ENCODE measurements at regions not wholly inside any gene's neighbourhood (a gene's known extent, or its start where the extent isn't known, plus 50 kb on each side); places are given as distances from the start of the nearest gene placed in this dataset.
"Not testable (repeated sequence)": the region's sequence is repeated elsewhere in the genome, so short reads cannot be mapped to it uniquely, and the experiment has no call there.

DNA sequence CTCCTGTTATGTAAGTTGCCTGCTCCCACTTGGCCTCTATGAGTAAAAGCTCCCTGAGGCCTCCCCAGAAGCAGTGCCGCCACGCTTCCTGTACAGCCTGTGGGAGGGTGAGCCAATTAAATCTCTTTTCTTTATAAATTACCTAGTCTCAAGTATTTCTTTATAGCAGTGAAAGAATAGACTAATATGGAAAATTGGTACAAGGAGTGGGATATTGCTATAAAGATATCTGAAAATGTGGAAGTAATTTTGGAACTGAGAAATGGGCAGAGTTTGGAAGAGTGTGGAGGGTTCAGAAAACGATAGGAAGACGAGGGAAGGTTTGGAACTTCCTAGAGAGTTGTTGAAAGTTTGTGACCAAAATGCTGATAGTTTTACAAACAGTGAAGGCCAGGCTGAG, 572.3 kb downstream of the MATN1 start:
- DNase-seq (ENCODE audit: low spot score): no peak

DNA sequence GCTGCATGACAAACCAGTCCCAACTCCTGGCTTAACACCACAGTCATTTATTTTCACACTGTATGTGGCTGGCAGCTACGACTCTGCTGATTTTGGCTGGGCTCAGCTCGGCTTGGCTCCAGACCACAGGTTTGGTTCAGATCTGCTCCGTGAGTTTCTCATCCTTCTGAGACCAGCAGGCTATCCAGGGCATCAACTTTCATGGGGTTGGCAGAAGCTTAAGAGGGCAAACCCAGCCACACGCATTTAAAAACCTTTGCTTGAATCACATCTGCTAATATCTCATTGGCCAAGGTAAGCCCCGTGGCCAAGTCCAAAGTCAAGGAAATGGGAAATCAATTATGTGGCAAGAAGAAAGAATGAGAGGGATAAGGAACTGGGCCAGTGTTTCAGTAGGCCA, 574.2 kb downstream of the MATN1 start:
- no peak for DNase-seq (ENCODE audit: low spot score)

DNA sequence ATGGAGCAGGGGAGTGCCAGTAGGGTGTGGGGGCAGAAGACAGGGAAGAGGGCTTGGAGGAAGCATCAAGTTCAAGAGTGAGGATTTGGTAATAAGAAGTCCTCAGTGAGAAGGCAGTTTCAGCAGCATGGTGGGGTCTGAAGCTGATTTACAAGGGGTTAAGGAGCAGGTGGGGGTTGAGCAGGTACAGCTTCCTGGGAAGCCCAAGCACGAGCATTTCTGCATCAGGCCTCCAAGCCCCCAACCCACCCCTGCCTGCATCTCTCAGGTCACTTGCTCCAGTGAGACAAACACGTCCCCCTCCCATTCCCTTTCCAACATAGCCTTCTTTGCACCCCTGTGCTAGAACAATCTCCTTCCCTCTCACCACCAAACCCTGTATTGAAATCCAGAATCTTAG, 574.7 kb downstream of the MATN1 start:
- DNase-seq (ENCODE audit: low spot score): no peak

DNA sequence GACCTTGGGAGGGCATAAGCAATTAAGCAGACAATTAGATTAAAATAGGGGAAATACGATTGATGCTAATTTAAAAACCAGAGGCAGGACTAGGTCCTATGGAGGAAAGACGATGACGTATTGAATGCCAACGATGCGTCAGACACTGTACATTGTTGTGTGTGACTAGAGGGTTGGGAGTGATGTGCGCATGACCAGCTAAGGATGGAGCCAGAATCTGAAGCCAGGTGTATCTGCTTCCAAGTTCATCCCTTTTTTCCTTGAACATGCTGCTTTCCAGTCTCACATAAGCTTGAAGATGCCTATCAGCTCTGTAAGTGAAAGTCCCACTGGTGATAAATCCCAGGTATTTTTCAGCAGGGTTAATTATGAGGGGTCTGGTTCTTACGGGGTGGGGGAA, 576.2 kb downstream of the MATN1 start:
- no peak for DNase-seq (ENCODE audit: low spot score)

DNA sequence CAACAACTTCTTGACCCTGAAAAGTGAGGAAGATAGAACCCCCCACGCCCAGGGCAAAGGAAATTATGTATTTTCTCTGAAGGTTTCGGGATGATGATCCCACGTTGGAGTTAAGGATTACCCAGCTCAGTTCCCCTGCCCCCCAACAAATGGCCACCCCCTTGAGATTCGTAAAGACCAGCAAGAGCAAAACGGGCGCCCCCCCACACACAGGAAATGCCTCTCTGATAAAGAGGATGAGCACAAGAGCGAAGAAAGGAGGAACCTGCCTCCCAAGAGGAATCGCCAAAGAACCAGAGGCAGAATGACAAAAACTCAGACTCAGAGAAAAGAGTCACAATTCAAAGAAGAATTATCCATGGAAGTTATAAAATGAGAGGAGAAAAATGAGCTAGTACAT, 576.9 kb downstream of the MATN1 start:
- no peak for DNase-seq (ENCODE audit: low spot score)

DNA sequence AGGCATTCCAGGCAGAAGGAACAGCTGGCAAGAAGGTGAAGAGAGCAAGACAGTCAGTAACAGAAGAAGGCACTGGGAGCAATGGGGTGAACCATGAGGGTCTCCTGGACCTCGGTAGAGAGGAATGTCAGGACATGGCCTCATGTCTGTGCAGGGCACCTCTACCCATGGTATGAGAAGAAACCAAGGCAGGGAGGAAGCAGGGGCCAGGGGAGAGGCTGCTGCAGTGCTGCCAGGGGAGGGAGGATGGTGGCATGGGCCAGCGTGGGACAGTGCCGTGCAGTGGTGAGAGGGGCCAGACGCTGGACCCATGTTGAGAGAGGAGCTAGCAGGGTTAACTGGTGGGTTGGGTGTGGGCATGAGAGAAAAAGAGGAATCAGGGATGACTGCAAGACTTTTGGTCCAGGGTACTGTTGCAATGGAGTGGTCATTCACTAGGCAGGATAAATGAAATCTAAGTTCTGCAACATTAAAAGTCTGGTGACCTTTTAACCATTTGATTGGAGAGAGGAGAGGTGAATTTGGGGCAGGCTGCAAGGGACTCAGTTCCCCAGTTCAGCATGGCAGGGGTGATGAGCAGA, 577.6 kb downstream of the MATN1 start:
- no peak for DNase-seq (ENCODE audit: low spot score)

DNA sequence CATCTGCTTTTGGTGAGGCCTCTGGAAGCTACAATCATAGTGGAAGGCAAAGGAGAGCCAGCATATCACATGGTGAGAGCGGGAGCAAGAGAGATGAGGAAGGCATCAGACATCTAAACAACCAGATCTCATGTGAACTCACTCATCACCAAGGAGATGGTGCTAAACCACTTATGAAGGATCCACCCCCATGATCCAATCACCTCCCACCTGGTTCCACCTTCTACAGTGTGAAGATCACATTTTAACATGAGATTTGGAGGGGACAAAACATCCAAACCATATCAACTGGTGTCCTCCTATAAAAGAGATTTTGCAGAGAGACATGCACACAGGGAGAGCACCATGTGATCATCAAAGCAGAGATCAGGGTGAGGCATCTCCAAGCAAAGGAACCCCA, 578.6 kb downstream of the MATN1 start:
- no peak for DNase-seq (ENCODE audit: low spot score)

DNA sequence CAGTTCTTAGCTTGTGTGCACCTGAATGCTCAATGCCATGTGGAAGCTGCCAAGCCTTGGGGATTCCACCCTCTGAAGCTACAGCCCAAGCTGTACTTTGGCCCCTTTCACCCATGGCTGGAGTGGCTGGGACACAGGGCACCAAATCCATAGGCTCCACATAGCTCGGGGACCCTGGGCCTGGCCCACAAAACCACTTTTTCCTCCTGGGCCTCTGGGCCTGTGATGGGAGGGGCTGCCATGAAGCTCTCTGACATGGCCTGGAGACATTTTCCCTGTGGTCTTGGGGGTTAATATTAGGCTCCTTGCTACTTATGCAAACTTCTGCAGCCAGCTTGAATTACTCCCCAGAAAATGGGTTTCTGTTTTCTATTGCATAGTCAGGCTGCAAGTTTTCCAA, 579.9 kb downstream of the MATN1 start:
- DNase-seq (ENCODE audit: low spot score): no peak

DNA sequence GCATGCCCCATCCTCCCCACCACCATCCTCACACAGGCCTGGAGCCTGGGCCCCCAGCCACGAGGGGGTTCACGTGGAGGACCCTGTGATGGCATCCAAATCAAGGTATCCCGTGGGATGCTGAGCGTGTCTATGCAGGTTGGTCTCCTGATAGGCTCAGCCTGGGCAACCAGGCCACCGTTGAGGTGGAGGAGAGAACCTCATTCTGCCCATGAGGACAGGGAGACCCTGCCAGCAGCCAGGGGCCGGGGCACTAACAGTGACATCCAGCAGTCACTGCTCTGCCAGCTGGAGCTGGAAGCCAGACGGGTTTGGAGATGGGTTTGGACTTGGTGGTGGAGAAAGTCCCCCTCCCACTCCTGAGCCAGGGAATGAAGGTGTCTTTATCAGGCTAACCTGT, 582.8 kb downstream of the MATN1 start:
- no peak for DNase-seq (ENCODE audit: low spot score)

DNA sequence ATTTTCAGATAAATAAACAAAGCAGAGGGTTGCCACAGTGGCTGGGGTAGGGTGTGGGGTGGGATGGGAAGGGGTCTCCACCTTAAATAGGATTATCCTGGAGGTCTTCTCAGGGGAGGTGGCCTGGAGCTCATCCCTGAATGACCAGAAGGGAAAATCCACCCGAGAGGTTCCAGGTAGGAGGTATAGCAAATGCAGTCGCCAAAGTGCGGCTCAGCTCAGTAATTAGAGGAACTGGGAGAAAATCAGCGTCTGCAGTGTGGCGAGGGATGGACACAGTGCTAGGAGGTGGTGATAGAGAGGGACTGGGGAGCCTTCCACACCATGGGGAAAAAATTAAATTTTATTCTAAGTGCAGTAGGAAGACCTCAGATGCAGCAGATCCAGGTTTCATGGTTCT, 584.5 kb downstream of the MATN1 start:
- no peak for DNase-seq (ENCODE audit: low spot score)

DNA sequence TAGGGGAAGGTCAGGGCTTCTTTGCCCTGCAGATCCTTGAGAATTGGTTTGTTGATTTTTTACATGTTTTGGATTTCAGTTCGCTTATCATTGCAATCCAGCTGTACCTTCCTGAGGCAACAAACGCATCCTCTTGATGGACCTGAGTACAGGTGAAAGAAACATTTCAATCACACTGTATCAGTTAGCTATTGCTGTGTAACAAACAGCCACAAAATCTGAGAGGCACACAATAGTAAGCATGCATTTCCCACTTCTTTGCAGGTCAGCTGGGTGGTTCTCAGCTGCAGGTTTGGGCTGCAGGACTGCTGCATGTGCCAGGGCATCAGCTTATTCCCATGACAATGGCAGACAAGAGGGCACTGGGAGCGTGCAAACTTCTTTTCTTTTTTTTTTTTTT, 586.4 kb downstream of the MATN1 start:
- no peak for DNase-seq (ENCODE audit: low spot score)

DNA sequence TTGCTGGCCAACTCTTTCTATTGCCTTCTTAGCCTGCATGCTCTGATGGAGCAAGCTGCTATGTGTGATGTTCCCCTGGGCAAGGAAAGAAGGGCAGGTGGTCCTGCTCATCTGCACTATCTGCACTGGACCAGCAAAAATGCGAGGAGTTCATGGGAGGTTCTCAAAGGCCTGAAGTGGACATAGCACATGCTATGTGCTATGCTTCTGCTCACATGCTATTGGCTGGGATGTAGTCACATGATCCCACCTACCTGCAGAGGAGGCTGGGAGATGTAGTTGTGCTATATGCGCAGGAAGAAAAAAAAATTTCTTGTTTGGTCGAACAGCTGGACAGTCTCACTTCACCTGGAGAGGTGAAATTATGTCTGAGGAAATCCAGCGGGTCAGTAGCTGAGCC, 587.7 kb downstream of the MATN1 start:
- DNase-seq (ENCODE audit: low spot score): no peak

DNA sequence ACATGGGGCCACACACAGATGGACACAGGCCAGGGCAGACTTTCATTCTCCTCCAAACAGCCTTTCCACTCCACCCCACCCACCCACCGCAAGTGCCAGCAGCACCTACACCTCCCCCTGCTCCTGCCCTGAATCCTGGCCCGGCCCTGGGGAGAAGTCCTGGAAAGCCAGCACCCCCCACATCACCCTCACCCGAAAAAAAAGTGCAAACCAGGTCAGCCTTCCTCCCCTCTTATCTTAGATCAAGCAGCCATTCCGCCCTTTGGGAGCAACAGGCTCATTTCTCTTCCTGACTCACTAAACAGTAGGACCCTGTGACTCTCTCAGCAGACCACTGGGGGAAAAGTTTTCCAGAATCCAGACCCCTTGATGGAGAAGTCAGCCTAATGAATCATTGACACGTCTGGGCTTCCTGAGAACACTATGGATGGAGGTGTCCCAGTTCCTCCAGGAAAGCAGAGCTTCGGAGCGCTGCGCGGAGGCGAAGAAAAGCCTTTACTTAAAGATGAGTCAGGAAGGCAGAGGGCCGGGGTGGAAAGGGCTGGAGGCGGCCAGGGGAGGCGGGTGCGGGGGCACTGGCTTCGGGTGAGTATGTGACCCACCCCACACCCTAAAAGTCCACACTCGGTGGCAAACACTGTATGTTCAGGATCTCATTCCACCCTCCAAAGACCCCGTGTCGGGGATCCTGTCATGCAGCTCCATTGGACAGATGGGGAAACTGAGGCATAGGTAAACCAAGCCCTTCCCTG, 588.7 kb downstream of the MATN1 start:
- no peak for DNase-seq (ENCODE audit: low spot score)

DNA sequence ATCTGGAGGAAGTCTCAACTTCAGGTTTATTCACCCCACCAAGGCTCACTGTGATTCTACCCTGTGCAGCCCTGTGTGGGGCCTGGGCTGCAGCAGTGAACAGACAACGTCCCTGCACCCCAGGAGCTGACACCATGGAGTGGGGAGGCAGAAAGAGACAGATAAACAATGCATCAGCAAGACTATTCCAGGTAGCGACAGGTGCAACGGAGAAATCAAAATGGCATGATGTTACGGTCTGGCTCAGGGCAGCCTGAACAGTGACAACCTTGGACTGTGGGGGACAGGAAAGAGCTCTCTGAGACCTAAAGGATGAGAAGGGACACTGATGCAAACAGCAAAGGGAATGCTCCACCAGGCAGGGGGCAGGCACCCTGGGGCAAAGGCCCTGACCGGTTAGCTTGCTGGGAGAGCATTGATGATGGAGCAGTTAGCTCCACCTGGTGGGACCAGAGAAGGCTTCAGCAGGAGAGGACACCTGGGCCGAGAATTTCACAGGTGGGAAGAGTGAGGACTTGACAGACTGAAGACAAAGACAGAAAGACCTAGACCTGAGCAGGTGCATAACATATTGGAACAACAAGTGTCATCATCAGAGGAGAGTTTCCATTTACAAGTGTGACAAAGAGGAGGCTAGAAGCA, 589.9 kb downstream of the MATN1 start:
- DNase-seq (ENCODE audit: low spot score): no peak

DNA sequence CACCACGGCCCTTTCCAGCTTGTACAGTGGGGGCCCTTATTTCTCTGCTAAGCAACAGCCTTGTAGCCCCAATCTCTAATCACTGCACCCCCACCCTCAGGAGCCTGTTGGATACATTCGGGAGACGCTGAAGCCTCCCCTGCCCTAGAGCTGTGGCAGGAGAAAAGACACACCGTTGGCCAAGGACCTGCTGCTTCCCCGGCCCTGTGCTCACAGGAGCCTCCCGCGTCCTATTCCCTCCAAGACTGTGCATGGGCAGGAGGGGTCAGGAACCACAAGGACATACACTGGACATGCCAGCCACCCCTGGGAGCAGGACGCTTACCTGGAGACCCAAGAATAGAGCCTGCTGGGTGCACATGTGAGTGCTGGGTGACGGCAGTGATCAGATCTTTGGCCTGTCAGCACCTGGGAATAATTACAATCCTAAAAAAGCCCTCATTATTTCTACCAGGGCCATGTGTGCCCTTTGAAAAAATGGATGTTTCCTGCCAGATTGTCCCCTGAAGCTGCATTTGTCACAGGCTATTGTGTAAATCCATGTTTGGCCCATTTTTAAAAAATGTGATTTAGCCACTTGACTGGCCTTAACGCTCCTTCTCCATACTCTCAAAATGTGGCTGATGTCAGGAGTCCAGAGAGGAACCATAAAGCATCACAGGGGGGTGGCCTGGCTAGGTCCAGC, 590.6 kb downstream of the MATN1 start:
- DNase-seq (ENCODE audit: low spot score): no peak

DNA sequence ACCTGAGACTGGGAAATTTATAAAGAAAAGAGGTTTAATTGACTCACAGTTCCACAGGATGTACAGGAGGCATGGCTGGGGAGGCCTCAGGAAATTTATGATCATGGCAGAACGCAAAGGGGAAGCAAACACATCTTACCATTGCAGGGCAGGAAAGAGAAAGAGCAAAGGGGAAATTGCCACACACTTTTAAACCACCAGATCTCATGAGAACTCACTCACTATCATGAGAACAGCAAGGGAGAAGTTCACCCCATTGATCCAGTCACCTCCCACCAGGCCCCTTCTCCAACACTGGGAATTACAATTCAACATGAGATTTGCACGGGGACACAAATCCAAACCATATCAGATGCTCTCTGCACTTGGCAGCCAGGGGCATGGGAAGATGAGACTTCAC, 592.8 kb downstream of the MATN1 start:
- not testable (repeated sequence) for DNase-seq (ENCODE audit: low spot score)

DNA sequence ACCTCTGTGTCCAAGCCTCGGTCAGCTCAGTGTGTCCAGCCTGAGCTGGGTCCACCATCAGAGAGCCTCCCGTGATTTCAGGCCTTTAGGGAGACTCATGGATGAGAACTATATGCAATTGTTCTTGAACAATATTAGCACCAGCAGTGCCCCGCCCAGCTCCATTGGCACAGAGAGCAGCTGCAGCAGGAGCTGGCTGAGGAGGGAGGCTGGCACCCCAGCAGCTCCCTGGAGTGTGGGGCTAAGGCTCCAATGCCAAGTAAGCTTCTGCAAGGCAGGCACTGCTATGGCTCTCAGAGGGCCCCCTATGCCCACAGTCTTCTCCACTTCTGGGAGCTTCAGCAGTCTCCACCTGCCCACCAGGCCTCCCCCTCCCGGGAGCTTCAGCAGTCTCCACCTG, 593.3 kb downstream of the MATN1 start:
- no peak for DNase-seq (ENCODE audit: low spot score)

DNA sequence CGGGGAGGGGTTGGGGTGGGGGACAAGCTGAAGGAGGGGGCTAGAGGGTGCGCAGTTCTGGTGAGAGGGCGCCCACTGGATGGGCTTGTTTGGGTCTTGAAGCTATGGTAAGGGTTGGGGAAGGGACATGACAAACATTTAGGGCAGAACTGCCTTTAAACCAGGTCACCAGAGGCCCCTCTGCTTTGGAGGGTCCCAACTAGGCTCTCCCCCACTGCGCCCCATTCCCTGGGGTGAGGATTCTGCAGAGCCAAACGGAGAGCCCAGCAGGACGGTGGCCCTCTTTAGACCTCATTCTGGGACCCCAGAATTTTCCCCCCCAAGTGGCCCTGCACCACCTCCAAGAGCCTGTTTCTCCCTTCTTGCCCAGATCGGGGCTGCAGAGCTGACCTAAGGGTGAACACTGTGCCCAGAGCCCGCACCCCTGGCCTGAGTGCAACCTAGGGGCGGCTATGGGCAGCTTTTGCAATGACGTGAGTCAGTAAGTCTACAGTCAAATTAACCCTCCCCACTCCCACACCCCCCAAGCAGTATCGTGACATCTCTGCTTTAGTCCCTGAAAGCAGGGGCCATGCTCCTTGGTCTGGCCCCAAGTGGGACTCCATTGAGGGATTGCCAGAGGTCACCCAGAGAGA, 593.8 kb downstream of the MATN1 start:
- no peak for DNase-seq (ENCODE audit: low spot score)

DNA sequence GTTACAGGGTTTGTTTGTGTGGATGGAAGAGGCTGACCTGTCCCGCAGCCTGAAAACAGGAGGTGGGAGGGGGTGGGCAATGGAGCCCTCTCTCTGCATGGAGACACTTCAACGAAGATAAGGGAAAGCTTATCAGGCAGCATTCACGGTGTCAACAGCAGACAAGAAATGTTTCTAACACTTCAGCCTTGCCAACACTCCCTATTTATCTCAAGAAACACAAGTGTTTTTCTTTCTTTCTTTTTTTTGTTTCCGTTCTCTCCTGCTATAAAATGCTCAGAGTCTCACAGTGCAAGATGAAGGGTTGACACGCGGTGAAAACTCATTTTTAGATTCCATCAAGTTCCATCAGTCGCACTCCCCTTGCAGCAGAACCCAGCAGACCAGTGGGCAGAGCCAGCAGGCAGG, 594.4 kb downstream of the MATN1 start:
- no peak for DNase-seq (ENCODE audit: low spot score)

DNA sequence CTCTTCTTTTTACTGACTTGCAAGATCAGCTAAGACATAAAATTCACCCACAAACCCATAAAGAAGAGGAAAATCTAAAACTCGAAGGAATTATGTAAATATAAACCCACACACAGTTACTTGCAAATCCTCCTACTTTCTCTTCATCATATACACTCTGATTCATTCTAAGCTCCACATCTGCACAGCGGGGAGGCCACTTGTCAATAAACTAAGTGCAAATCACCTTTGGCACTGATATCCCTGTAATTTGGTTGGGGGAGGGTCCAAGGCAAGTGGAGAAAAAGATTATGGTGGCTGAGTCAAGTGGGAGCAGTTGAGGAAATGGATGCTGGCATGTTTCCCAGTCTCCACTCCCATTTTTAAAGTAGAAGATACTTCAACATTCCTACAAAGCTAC, 596.5 kb downstream of the MATN1 start:
- DNase-seq (ENCODE audit: low spot score): no peak

DNA sequence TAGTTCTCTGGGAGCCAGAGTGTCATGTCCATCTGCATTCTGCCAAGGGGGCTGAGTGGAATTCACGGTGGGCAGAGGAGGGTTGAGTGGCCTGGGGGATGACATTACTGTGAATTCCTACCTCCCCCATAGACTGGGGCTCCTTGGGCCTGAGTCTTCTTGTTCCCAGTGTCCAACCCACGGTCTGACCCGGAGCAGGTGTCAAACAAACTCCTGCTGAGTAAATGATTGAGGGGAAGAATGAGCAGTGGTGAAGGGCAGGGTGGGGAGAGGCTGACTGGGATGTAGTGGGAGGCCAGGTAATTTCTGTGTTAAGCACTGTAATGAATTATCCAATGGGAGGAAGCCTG, 597.6 kb downstream of the MATN1 start:
- DNase-seq (ENCODE audit: low spot score): no peak

DNA sequence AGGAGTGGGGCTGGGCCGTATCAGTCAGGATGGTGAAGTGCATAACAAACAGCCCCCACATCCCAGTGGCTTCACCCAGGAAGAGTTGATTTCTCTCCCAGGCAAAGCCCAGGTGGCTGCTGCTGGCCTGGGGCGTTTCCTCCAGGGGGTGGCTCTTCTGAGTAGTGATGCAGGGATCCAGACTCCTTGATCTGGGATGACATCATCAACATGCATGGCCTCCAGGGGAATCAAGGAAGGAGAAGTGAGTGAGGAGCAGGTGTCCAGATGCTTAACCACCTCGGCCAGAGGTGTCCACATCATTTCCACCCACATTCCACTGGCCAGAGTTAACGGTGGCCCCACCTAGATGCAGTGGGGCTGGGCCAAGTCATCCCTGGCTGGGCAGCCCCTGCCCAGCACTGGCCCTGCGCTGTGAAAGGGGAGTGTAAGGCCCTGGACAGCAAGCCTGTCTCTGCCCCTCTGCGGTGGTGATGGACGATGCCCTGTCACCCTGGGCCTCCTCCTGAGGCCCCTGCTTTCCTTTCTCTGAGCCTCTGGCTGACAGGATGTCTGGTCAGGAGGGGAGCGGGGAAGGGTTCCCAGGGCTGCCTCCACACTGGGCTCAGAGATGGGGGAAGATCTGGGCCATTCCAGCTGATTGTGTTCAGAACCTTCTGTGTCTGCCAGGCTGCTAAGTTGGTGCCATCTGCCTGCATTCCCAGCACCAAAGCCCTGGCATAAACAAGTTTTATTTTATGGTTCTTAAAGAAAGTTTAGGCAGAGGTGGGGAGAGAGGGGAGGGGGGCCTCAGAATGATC, 598.2 kb downstream of the MATN1 start:
- no peak for DNase-seq (ENCODE audit: low spot score)

Data from SW480 (cell line).